H1 (cell line): ENCODE measurements at regions not wholly inside any gene's neighbourhood (a gene's known extent, or its start where the extent isn't known, plus 50 kb on each side); places are given as distances from the start of the nearest gene placed in this dataset.
A peak's percentile ranks its signal among the peaks of the same experiment; 100 is the strongest.

Experiments used
- CTCF ChIA-PET: fragments of 300-600 bp; sonication (Branson Sonifier 250); formaldehyde crosslinking; loops from one replicate; lab custom pipeline; 2021; ENCODE audit not compliant: partially characterized antibody; lab: Charles Lee
- POLR2A ChIA-PET: fragments of 300-600 bp; sonication (Branson Sonifier 250); formaldehyde crosslinking; loops from one replicate; lab custom pipeline; 2021; ENCODE audit warnings: inconsistent platforms; ENCODE audit not compliant: partially characterized antibody; lab: Charles Lee
- DNase-seq, 2 experiments: peaks; one replicate each; pipeline versions ENCODE4 v3.0.0 to v3.0.0-alpha.2; 2010 to 2022; ENCODE audit warnings: low spot score in 2 of 2, low read depth in 1 of 2, mixed read lengths in 1 of 2
- FAIRE-seq: peaks from 2 replicates; lab custom pipeline; 2011; peaks lifted over from hg19 to GRCh38; lab: Jason Lieb, UNC
- H2AFZ ChIP-seq: 2 replicates; pipeline ENCODE4 v1.8.1; 2012; ENCODE audit warnings: low read length, inconsistent platforms
- H2AK5ac ChIP-seq: 2 replicates; pipeline ENCODE4 v1.6.1; 2013; ENCODE audit warnings: low read depth, low read length
- H2BK120ac ChIP-seq: replicated peaks from 2 replicates; pipeline ENCODE3; 2013; ENCODE audit warnings: low read depth, low read length, inconsistent platforms
- H2BK12ac ChIP-seq: 2 replicates; pipeline ENCODE4 v1.6.1; 2013; ENCODE audit warnings: low read depth, low read length
- H2BK15ac ChIP-seq: 2 replicates; pipeline ENCODE4 v1.6.1; 2013; ENCODE audit warnings: low read length
- H2BK20ac ChIP-seq: 2 replicates; pipeline ENCODE4 v1.6.1; 2013; ENCODE audit warnings: low read length
- H2BK5ac ChIP-seq: 2 replicates; pipeline ENCODE4 v1.6.1; 2013; ENCODE audit warnings: low read depth, low read length
- H3K14ac ChIP-seq: 2 replicates; pipeline ENCODE4 v1.6.1; 2013; ENCODE audit warnings: inconsistent platforms; ENCODE audit not compliant: insufficient read length
- H3K18ac ChIP-seq: 2 replicates; pipeline ENCODE4 v1.6.1; 2013; ENCODE audit warnings: low read length; ENCODE audit errors: extremely low read depth
- H3K23ac ChIP-seq: 2 replicates; pipeline ENCODE4 v1.6.1; 2013; ENCODE audit warnings: inconsistent platforms; ENCODE audit not compliant: insufficient read length
- H3K23me2 ChIP-seq: 2 replicates; pipeline ENCODE4 v1.6.1; 2013; ENCODE audit warnings: low read depth, low read length
- H3K27ac ChIP-seq: 2 replicates; pipeline ENCODE4 v1.6.1; 2011; ENCODE audit warnings: low read depth, low read length, inconsistent platforms
- H3K27me3 ChIP-seq, 4 experiments: replicated peaks in 1 of 4; 1 replicate in 1 of 4; 2 replicates in 3 of 4; pipeline versions ENCODE4 v1.6.1 to v1.8.1; 2011 to 2013; ENCODE audit warnings: low read length in 3 of 4, mild to moderate bottlenecking in 3 of 4, inconsistent platforms in 2 of 4, mixed read lengths in 2 of 4, moderate library complexity in 1 of 4; ENCODE audit not compliant: control insufficient read depth in 3 of 4, insufficient read depth in 3 of 4; ENCODE audit errors: extremely low read depth in 1 of 4
- H3K36me3 ChIP-seq, 4 experiments: 2 replicates each; pipeline versions ENCODE4 v1.6.1 to v1.8.1; 2011 to 2013; ENCODE audit warnings: mild to moderate bottlenecking in 4 of 4, low read length in 3 of 4, moderate library complexity in 2 of 4, control low read depth in 1 of 4, inconsistent platforms in 1 of 4; ENCODE audit not compliant: insufficient read depth in 4 of 4, control insufficient read depth in 2 of 4
- H3K4ac ChIP-seq: replicated peaks from 2 replicates; pipeline ENCODE3; 2013; ENCODE audit warnings: low read length, low read depth, mixed read lengths, inconsistent platforms; ENCODE audit not compliant: insufficient read length
- H3K4me1 ChIP-seq, 4 experiments: replicated peaks in 1 of 4; 1 replicate in 1 of 4; 2 replicates in 3 of 4; pipeline versions ENCODE4 v1.6.1 to v1.8.1; 2011 to 2013; ENCODE audit warnings: low read length in 3 of 4, inconsistent platforms in 2 of 4, mixed read lengths in 1 of 4; ENCODE audit not compliant: insufficient read depth in 4 of 4, control insufficient read depth in 3 of 4
- H3K4me2 ChIP-seq, 2 experiments: 2 replicates each; pipeline versions ENCODE4 v1.6.1 to v1.8.1; 2011 to 2013; ENCODE audit warnings: low read depth in 2 of 2, low read length in 2 of 2, control low read depth in 1 of 2, inconsistent platforms in 1 of 2, mild to moderate bottlenecking in 1 of 2; ENCODE audit not compliant: insufficient read depth in 1 of 2
- H3K4me3 ChIP-seq, 4 experiments: fragments of 200-600, 300-600 bp in 1 of 4; sonication (generic), shearing (Covaris generic), sonication (Bioruptor Twin) in 1 of 4; 2 replicates each; pipeline versions ENCODE4 v1.5.1 to v1.8.1; 2011 to 2016; ENCODE audit warnings: low read length in 4 of 4, low read depth in 3 of 4, control low read depth in 2 of 4, inconsistent platforms in 2 of 4, mild to moderate bottlenecking in 2 of 4, mixed read lengths in 1 of 4, moderate library complexity in 1 of 4; ENCODE audit not compliant: insufficient read depth in 2 of 4; ENCODE audit errors: extremely low read depth in 1 of 4
- H3K56ac ChIP-seq: replicated peaks from 2 replicates; pipeline ENCODE3; 2013; ENCODE audit warnings: low read depth, mild to moderate bottlenecking, mixed read lengths, low read length, inconsistent platforms; ENCODE audit not compliant: insufficient read length
- H3K79me1 ChIP-seq: 2 replicates; pipeline ENCODE4 v1.6.1; 2013; ENCODE audit warnings: low read depth, low read length, control low read depth
- H3K79me2 ChIP-seq, 2 experiments: 2 replicates each; pipeline versions ENCODE4 v1.6.1 to v1.8.1; 2012 to 2013; ENCODE audit warnings: low read length in 2 of 2, mild to moderate bottlenecking in 2 of 2, inconsistent platforms in 1 of 2; ENCODE audit not compliant: insufficient read depth in 2 of 2, control insufficient read depth in 1 of 2
- H3K9ac ChIP-seq, 4 experiments: replicated peaks in 1 of 4; 1 replicate in 1 of 4; 2 replicates in 3 of 4; pipeline versions ENCODE4 v1.6.1 to v1.8.1; 2011 to 2013; ENCODE audit warnings: low read depth in 3 of 4, low read length in 3 of 4, control low read depth in 2 of 4, mild to moderate bottlenecking in 2 of 4, moderate library complexity in 2 of 4, inconsistent platforms in 1 of 4; ENCODE audit errors: extremely low read depth in 1 of 4
- H3K9me3 ChIP-seq, 2 experiments: 2 replicates each; pipeline versions ENCODE4 v1.6.1 to v1.8.1; 2012 to 2013; ENCODE audit warnings: mild to moderate bottlenecking in 2 of 2, moderate library complexity in 2 of 2, control low read depth in 1 of 2, inconsistent platforms in 1 of 2, low read depth in 1 of 2, low read length in 1 of 2, mixed read lengths in 1 of 2; ENCODE audit not compliant: insufficient read depth in 2 of 2
- H4K20me1 ChIP-seq, 2 experiments: replicated peaks in 1 of 2; 2 replicates each; pipeline versions ENCODE3 to v1.8.1; 2011 to 2013; ENCODE audit warnings: inconsistent platforms in 2 of 2, low read length in 2 of 2, mild to moderate bottlenecking in 1 of 2; ENCODE audit not compliant: insufficient read depth in 2 of 2, control insufficient read depth in 1 of 2
- H4K5ac ChIP-seq: 2 replicates; pipeline ENCODE4 v1.6.1; 2013; ENCODE audit warnings: low read length, low read depth, mixed read lengths, inconsistent platforms; ENCODE audit not compliant: insufficient read length
- H4K8ac ChIP-seq: 2 replicates; pipeline ENCODE4 v1.8.0; 2013; ENCODE audit warnings: mild to moderate bottlenecking, moderate library complexity, low read length, inconsistent platforms; ENCODE audit not compliant: insufficient read depth; ENCODE audit errors: extremely low read depth
- H4K91ac ChIP-seq: replicated peaks from 2 replicates; pipeline ENCODE3; 2013; ENCODE audit warnings: low read length, mixed read lengths, inconsistent platforms; ENCODE audit not compliant: insufficient read length
- CEBPB ChIP-seq: IDR thresholded peaks from 2 replicates; pipeline ENCODE4 v1.6.1; 2012; ENCODE audit warnings: low read depth, low read length
- KDM1A ChIP-seq: fragments of 200-600, 300-600 bp; sonication (generic); IDR thresholded peaks from 2 replicates; pipeline ENCODE4 v1.7.1; 2016; ENCODE audit warnings: mild to moderate bottlenecking, low read length, borderline replicate concordance
- KDM4A ChIP-seq: IDR thresholded peaks from one replicate; pipeline ENCODE4 v1.7.1; 2012; ENCODE audit warnings: low read depth, mild to moderate bottlenecking, moderate library complexity, low read length, inconsistent platforms; ENCODE audit not compliant: severe bottlenecking
- NANOG ChIP-seq: IDR thresholded peaks from 2 replicates; pipeline ENCODE4 v1.6.1; 2011; ENCODE audit warnings: low read length, low read depth, mild to moderate bottlenecking, inconsistent platforms; ENCODE audit not compliant: insufficient read depth, poor library complexity, severe bottlenecking
- POLR2A ChIP-seq, 2 experiments: IDR thresholded peaks; 1 replicate in 1 of 2; 2 replicates in 1 of 2; pipeline ENCODE4 v1.6.1; 2011; ENCODE audit warnings: low read depth in 2 of 2, low read length in 2 of 2, mild to moderate bottlenecking in 2 of 2; ENCODE audit errors: control extremely low read depth in 1 of 2
- RBBP5 ChIP-seq: IDR thresholded peaks from 2 replicates; pipeline ENCODE4 v1.7.1; 2012; ENCODE audit warnings: low read depth, mild to moderate bottlenecking, inconsistent platforms, low read length, moderate library complexity, borderline replicate concordance
- YY1 ChIP-seq: IDR thresholded peaks from 2 replicates; pipeline ENCODE4 v1.6.1; 2011; ENCODE audit warnings: low read depth, mild to moderate bottlenecking, low read length
- WGBS, 2 experiments: shearing (Covaris generic) in 1 of 2; methylation state at CpG; one replicate each; pipeline versions ENCODE4 v1.1.6 to v1.1.7; 2013 to 2015; ENCODE audit warnings: low lambda C conversion rate in 2 of 2, mixed read lengths in 2 of 2, inconsistent platforms in 1 of 2, low coverage in 1 of 2, missing lambda C conversion rate in 1 of 2; ENCODE audit not compliant: insufficient replicate concordance in 2 of 2, insufficient coverage in 1 of 2, insufficient read length in 1 of 2; ENCODE audit errors: extremely low coverage in 1 of 2, missing lambda C conversion rate in 1 of 2; 5-methylcytosine and 5-hydroxymethylcytosine counted together

GRCh38 chr13:26475176-26476110 lies 82.0 kb upstream of the WASF3 start:
- CTCF ChIA-PET = interaction anchor here (0.6 to 16.0 kb wide), 13 partner anchors 8 to 1794 kb away, joined by 3 to 168 read pairs (median 4); no protein-coding TSS in a partner anchor
- Histone ChIP-seq H4K91ac (peak overlapping the region; percentile 58), H3K9me3 (no peaks in the 10 kb centered on the region), H3K23me2 (peaks cover 8% of the 10 kb centered on the region; the same call in 1 of the 2 replicates), H3K4me2 (peak overlapping the region; percentile 74 to 88), H3K56ac (no peak overlapping the region), H3K14ac (no peak overlapping the region), H3K4ac (no peak overlapping the region), H3K79me2 (no peaks in the 10 kb centered on the region), H3K36me3 (no peaks in the 10 kb centered on the region), H4K20me1 (no peaks in the 10 kb centered on the region), H2BK12ac (peak overlapping the region; percentile 82), H3K23ac (no peak overlapping the region), H2BK20ac (peak overlapping the region; percentile 49; the same call in 1 of the 2 replicates), H3K9ac (no peak overlapping the region), H2BK5ac (peak overlapping the region; percentile 88), H4K5ac (peak overlapping the region; percentile 78), H3K79me1 (no peaks in the 10 kb centered on the region), H2AFZ (0 out of 2 replicates have a peak overlapping the region, but pooled peaks have one; percentile 59), H2BK15ac (no peak overlapping the region; the same call in 1 of the 2 replicates), H3K27ac (peak overlapping the region; percentile 1; the same call in 1 of the 2 replicates), H2BK120ac (no peak overlapping the region), H3K4me3 (peak overlapping the region; percentile 33 to 61 (median 51); a peak in 7 of 8 replicates), H4K8ac (peak overlapping the region; percentile 36; the same call in 1 of the 2 replicates), H3K18ac (peak overlapping the region; percentile 68; the same call in 1 of the 2 replicates), H2AK5ac (no peak overlapping the region), H3K27me3 (no peaks in the 10 kb centered on the region), H3K4me1 (peaks cover 5 to 20% (median 12%) of the 10 kb centered on the region in 4 experiments)
- DNase-seq (peak; percentile 59 to 83), FAIRE-seq (peak; percentile 52)
- POLR2A ChIA-PET = interaction anchor here (1.1 to 1.8 kb wide), 3 partner anchors 21 to 51 kb away, joined by 4 to 5 read pairs (median 4); no protein-coding TSS in a partner anchor
- 4% methylated on average over 11 of the region's 15 CpGs; no CpG with 5 or more reads in 1 of the 2 experiments for WGBS, 2 experiments
- peak; percentile 77; the same call in 1 of the 2 replicates for TF ChIP-seq KDM1A
- TF ChIP-seq CEBPB = no peak
- TF ChIP-seq KDM4A = peak; percentile 54
- TF ChIP-seq YY1 = 0 out of 2 replicates have a peak, but pooled peaks have one; percentile 37
- TF ChIP-seq RBBP5 = peak; percentile 77; the same call in 1 of the 2 replicates
- peak in 1 of 2 experiments; percentile 17; a peak in 1 of 3 replicates for TF ChIP-seq POLR2A (IDR thresholded peaks at IDR 0.05; ENCODE audit: control extremely low read depth in 1 of 2, low read depth in 2 of 2, low read length in 2 of 2)
- TF ChIP-seq NANOG = peak; percentile 22
